ENCODE measurements at regions not wholly inside any gene's neighbourhood (a gene's known extent, or its start where the extent isn't known, plus 50 kb on each side); places are given as distances from the start of the nearest gene placed in this dataset.
A peak's percentile ranks its signal among the peaks of the same experiment; 100 is the strongest.
"Not testable (repeated sequence)": the region's sequence is repeated elsewhere in the genome, so short reads cannot be mapped to it uniquely, and the experiment has no call there.

GRCh38 chrX:139008185-139008584 lies 296.7 kb upstream of the FGF13 start:
- peak overlapping the region in 1 of 8 donors; percentile 8 for H3K4me3 Mint-ChIP-seq
- H3K27me3 Mint-ChIP-seq = no peaks in the 10 kb centered on the region
- ATAC-seq (ENCODE audit: low read depth in 2 of 2) (no peak), DNase-seq (no peak)
- no peaks in the 10 kb centered on the region for H3K4me1 Mint-ChIP-seq
- H3K36me3 Mint-ChIP-seq = no peaks in the 10 kb centered on the region
- peaks cover 1 to 29% (median 9%) of the 10 kb centered on the region in 7 donors for H3K9me3 Mint-ChIP-seq
- H3K27ac Mint-ChIP-seq = no peak overlapping the region

- H3K27ac Mint-ChIP-seq; H3K4me1 Mint-ChIP-seq; DNase-seq; H3K36me3 Mint-ChIP-seq; H3K27me3 Mint-ChIP-seq; ATAC-seq (ENCODE audit: low read depth in 2 of 2); H3K4me3 Mint-ChIP-seq: not testable (repeated sequence)
- peaks cover 0 to 13% (median 4%) of the 10 kb centered on the region in 7 donors for H3K9me3 Mint-ChIP-seq
These were observed 292.5 kb upstream of the FGF13 start for GRCh38 chrX:139003856-139004527.

DNA sequence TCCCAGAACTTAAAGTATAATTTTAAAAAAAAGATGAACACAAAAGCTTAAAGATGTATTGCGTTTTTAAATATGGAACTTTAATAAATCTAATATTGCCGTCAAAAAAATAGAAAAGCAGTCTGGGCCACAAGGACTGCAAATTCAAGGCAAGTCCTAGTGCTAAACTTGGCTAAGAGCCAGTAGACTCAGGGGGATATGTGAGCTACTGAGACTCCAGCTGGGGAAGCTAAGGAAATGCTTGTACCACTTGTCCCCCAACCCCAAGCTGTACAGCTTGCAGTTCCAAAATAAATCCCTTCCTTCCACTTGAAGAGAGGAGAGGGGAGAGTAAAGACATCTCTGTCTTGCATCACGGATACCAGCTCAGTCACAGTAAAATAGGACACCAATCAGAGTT lies 290.8 kb upstream of the FGF13 start:
- no peaks in the 10 kb centered on the region for H3K36me3 Mint-ChIP-seq

GRCh38 chrX:138996268-138996667 lies 284.8 kb upstream of the FGF13 start:
- ATAC-seq (ENCODE audit: low read depth in 2 of 2) (no peak), DNase-seq (no peak)
- H3K36me3 Mint-ChIP-seq = no peaks in the 10 kb centered on the region
- no peaks in the 10 kb centered on the region for H3K27me3 Mint-ChIP-seq
- no peaks in the 10 kb centered on the region for H3K4me1 Mint-ChIP-seq
- H3K9me3 Mint-ChIP-seq = peaks cover 0 to 21% (median 4%) of the 10 kb centered on the region in 7 donors
- H3K4me3 Mint-ChIP-seq = no peak overlapping the region
- H3K27ac Mint-ChIP-seq = no peak overlapping the region

More for the DNA sequence above, 290.8 kb upstream of the FGF13 start:
- Mint-ChIP-seq H3K4me1 (no peaks in the 10 kb centered on the region), H3K4me3 (no peak overlapping the region), H3K27ac (no peak overlapping the region), H3K9me3 (peaks cover 0 to 6% (median 4%) of the 10 kb centered on the region in 7 donors), H3K27me3 (no peaks in the 10 kb centered on the region)
- no peak for DNase-seq
- ATAC-seq (ENCODE audit: low read depth in 2 of 2) = no peak

DNA sequence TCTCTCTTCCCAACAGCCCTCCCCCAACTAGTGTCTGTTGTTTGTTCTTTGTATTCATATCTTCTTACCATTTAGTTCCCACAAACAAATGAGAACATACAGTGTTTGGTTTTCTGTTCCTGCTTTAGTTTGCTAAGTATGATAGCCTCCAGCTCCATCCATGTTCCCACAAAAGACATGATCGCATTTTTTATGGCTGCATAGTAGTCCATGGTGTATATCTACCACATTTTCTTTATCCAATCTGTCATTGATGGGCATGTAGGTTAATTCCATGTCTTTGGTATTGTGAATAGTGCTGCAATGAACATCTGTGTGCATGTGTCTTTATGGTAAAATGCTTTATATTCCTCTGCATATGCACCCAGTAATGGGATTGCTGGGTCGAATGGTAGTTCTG lies 283.9 kb upstream of the FGF13 start:
- no peaks in the 10 kb centered on the region for H3K27me3 Mint-ChIP-seq
- ATAC-seq (ENCODE audit: low read depth in 2 of 2) (no peak), DNase-seq (no peak)
- H3K36me3 Mint-ChIP-seq = no peaks in the 10 kb centered on the region
- H3K4me1 Mint-ChIP-seq = no peaks in the 10 kb centered on the region
- H3K4me3 Mint-ChIP-seq = no peak overlapping the region
- H3K9me3 Mint-ChIP-seq = peaks cover 0 to 21% (median 2%) of the 10 kb centered on the region in 7 donors
- no peak overlapping the region for H3K27ac Mint-ChIP-seq

DNA sequence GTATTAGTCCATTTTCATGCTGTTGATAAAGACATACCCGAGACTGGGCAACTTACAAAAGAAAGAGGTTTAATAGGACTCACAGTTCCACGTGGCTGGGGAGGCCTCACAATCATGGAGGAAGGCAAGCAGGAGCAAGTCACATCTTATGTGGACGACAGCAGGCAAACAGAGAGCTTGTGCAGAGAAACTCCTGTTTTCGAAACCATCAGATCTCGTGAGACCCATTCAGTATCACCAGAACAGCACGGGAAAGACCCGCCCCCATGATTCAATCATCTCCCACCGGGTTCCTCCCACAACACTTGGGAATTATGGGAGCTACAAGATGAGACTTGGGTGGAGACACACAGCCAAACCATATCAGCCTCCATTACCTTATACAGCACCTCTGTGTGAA lies 278.9 kb upstream of the FGF13 start:
- not testable (repeated sequence) for H3K27ac Mint-ChIP-seq
- H3K9me3 Mint-ChIP-seq = peaks cover 0 to 16% (median 2%) of the 10 kb centered on the region in 7 donors

DNA sequence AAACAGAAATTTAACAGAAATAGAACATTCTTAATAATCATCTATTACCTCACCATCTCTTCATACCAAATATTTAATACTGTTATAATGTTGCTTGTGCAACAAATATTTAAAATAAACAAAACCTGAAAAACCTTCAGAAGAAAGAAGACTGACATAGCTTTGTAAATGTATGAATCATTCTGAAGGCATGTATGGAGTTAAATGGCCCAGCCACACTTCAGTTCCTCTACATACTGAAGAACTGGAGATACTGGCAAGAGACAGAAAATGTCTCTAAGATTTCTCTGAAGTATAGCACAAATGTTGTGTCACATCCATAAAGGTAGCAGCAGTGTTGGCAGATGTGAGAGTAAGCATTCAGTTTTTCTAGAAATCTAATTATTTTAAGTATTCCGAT lies 275.3 kb upstream of the FGF13 start:
- no peak for DNase-seq
- H3K27ac Mint-ChIP-seq = no peak overlapping the region
- no peaks in the 10 kb centered on the region for H3K4me1 Mint-ChIP-seq
- H3K36me3 Mint-ChIP-seq = no peaks in the 10 kb centered on the region
- H3K4me3 Mint-ChIP-seq = no peak overlapping the region
- no peaks in the 10 kb centered on the region for H3K27me3 Mint-ChIP-seq
- peaks cover 0 to 1% (median 0%) of the 10 kb centered on the region in 7 donors for H3K9me3 Mint-ChIP-seq
- no peak for ATAC-seq (ENCODE audit: low read depth in 2 of 2)

More for the DNA sequence above, 278.9 kb upstream of the FGF13 start:
- not testable (repeated sequence) for H3K27me3 Mint-ChIP-seq; ATAC-seq (ENCODE audit: low read depth in 2 of 2); H3K36me3 Mint-ChIP-seq; H3K4me1 Mint-ChIP-seq; H3K4me3 Mint-ChIP-seq; DNase-seq

DNA sequence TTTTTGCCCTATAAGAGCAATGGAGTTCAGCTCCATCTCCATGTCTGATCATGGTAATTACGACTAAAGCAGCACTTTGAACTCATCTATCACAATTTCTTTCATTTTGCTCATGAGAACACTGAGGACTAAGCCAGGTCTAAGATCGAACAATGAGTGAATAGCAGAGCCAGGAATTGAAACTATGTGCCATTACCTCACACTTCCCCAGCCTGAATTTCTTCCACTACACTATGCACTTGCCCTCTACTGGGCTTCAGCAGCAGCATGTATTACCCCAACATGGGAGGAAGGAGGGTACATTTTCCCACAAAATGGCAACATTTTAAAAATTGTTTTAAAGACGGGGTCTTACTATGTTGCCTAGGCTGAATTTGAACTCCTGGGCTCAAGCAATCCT lies 274.7 kb upstream of the FGF13 start:
- Mint-ChIP-seq H3K27ac (no peak overlapping the region), H3K4me3 (no peak overlapping the region), H3K9me3 (peaks cover 0 to 1% (median 0%) of the 10 kb centered on the region in 7 donors), H3K27me3 (no peaks in the 10 kb centered on the region), H3K4me1 (no peaks in the 10 kb centered on the region), H3K36me3 (no peaks in the 10 kb centered on the region)
- DNase-seq = no peak
- ATAC-seq (ENCODE audit: low read depth in 2 of 2) = no peak

DNA sequence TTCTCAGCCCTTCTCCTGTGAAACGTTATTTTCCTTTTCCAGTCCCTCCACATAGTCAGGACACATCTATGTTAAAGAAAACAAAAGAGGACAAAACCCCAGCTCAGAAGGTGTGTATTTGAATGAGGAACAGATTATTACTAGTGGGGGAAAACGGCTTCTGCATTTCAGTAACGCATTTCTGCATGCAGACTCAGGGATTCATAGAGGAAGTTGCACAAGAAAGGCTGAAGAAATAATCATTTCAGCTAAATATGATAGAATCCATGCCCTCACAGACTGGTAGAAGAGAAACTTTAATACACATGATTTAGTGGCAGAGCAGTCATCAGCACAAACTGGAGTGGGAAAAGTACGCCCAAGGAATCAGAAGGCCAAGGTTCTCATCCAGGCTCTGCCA lies 270.8 kb upstream of the FGF13 start:
- Mint-ChIP-seq H3K9me3 (no peaks in the 10 kb centered on the region), H3K36me3 (no peaks in the 10 kb centered on the region), H3K4me3 (no peak overlapping the region), H3K27me3 (no peaks in the 10 kb centered on the region), H3K27ac (no peak overlapping the region), H3K4me1 (no peaks in the 10 kb centered on the region)
- no peak for ATAC-seq (ENCODE audit: low read depth in 2 of 2)
- DNase-seq = no peak

GRCh38 chrX:138964501-138964900 lies 253.0 kb upstream of the FGF13 start:
- Mint-ChIP-seq H3K27me3 (no peaks in the 10 kb centered on the region), H3K36me3 (no peaks in the 10 kb centered on the region), H3K27ac (no peak overlapping the region), H3K4me1 (no peaks in the 10 kb centered on the region), H3K9me3 (peaks cover 0 to 7% (median 0%) of the 10 kb centered on the region in 7 donors), H3K4me3 (no peak overlapping the region)
- no peak for DNase-seq
- ATAC-seq (ENCODE audit: low read depth in 2 of 2) = no peak

DNA sequence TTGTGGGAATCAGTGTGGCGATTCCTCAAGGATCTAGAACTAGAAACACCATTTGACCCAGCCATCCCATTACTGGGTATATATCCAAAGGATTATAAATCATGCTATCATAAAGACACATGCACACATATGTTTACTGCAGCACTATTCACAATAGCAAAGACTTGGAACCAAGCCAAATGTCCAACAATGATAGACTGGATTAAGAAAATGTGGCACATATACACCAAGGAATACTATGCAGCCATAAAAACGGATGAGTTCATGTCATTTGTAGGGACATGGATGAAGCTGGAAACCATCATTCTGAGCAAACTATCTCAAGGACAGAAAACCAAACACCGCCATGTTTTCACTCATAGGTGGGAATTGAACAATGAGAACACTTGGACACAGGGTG lies 250.9 kb upstream of the FGF13 start:
- H3K4me3 Mint-ChIP-seq; ATAC-seq (ENCODE audit: low read depth in 2 of 2); H3K27me3 Mint-ChIP-seq; DNase-seq; H3K36me3 Mint-ChIP-seq; H3K27ac Mint-ChIP-seq; H3K4me1 Mint-ChIP-seq; H3K9me3 Mint-ChIP-seq: not testable (repeated sequence)

DNA sequence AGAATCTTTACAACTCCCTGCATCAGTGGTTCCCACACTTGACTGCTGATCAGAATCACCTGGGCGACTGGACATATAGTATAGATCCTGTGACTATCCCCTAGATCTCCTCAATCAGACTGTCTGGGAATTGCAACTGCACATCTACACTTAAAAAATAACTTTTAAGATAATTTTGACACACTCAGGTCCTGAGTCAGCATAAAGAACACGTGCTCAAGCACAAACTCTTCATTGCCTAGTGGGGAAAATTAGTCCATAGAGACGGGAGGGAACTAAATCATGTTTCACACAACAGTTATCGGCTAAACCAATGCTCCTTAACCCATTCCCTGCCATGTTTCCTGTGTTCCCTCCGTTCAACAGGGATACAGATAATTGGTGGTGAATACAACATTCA lies 243.5 kb upstream of the FGF13 start:
- no peak for ATAC-seq (ENCODE audit: low read depth in 2 of 2)
- DNase-seq = no peak
- H3K27me3 Mint-ChIP-seq = no peaks in the 10 kb centered on the region
- H3K36me3 Mint-ChIP-seq = no peaks in the 10 kb centered on the region
- H3K4me1 Mint-ChIP-seq = no peaks in the 10 kb centered on the region
- no peak overlapping the region for H3K27ac Mint-ChIP-seq
- no peak overlapping the region for H3K4me3 Mint-ChIP-seq
- peaks cover 0 to 1% (median 0%) of the 10 kb centered on the region in 7 donors for H3K9me3 Mint-ChIP-seq

- Mint-ChIP-seq H3K9me3 (no peaks in the 10 kb centered on the region), H3K4me3 (no peak overlapping the region), H3K27ac (no peak overlapping the region), H3K27me3 (no peaks in the 10 kb centered on the region), H3K4me1 (no peaks in the 10 kb centered on the region), H3K36me3 (no peaks in the 10 kb centered on the region)
- DNase-seq = no peak
- ATAC-seq (ENCODE audit: low read depth in 2 of 2) = no peak
These were observed 235.4 kb upstream of the FGF13 start for GRCh38 chrX:138946926-138947325.

DNA sequence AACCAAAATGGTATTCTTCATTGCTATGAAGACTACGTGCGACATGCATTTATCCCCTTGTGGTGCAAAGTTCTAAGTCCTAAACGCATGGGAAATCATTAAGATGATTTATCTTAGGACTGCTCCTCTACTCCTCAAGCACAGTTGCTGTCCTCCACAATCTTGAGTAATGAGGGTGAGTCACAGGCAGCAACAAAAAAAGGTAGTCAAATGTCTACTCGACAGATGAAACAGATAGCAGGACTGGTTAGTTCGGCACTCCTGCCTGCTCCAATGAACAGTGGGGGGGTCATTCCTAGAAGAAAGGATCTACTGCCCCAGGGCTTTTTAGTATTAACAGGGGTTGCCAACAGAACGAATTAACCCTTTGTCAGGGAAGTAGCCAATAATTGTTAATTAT lies 233.7 kb upstream of the FGF13 start:
- DNase-seq (no peak), ATAC-seq (ENCODE audit: low read depth in 2 of 2) (no peak)
- no peaks in the 10 kb centered on the region for H3K36me3 Mint-ChIP-seq
- no peaks in the 10 kb centered on the region for H3K4me1 Mint-ChIP-seq
- H3K4me3 Mint-ChIP-seq = no peak overlapping the region
- no peaks in the 10 kb centered on the region for H3K9me3 Mint-ChIP-seq
- no peaks in the 10 kb centered on the region for H3K27me3 Mint-ChIP-seq
- H3K27ac Mint-ChIP-seq = no peak overlapping the region

- ATAC-seq (ENCODE audit: low read depth in 2 of 2) (no peak), DNase-seq (no peak)
These were observed 227.5 kb upstream of the FGF13 start for GRCh38 chrX:138939038-138939437.

More at GRCh38 chrX:138939038-138939437, 227.5 kb upstream of the FGF13 start:
- Mint-ChIP-seq H3K9me3 (peaks cover 0 to 3% (median 0%) of the 10 kb centered on the region in 7 donors), H3K4me3 (no peak overlapping the region), H3K27ac (no peak overlapping the region), H3K27me3 (no peaks in the 10 kb centered on the region), H3K4me1 (no peaks in the 10 kb centered on the region), H3K36me3 (no peaks in the 10 kb centered on the region)

Measured in naive B cell (primary cell).